ENCODE measurements at regions not wholly inside any gene's neighbourhood (a gene's known extent, or its start where the extent isn't known, plus 50 kb on each side); places are given as distances from the start of the nearest gene placed in this dataset.

GRCh38 chr11:57094181-57094935 lies 87.4 kb upstream of the LRRC55 start:
- TF ChIP-seq CTCF (IDR thresholded peaks at IDR 0.05), result no peak
- no peak for TF ChIP-seq POLR2A (IDR thresholded peaks at IDR 0.05)
